ENCODE measurements at regions not wholly inside any gene's neighbourhood (a gene's known extent, or its start where the extent isn't known, plus 50 kb on each side); places are given as distances from the start of the nearest gene placed in this dataset.

DNA sequence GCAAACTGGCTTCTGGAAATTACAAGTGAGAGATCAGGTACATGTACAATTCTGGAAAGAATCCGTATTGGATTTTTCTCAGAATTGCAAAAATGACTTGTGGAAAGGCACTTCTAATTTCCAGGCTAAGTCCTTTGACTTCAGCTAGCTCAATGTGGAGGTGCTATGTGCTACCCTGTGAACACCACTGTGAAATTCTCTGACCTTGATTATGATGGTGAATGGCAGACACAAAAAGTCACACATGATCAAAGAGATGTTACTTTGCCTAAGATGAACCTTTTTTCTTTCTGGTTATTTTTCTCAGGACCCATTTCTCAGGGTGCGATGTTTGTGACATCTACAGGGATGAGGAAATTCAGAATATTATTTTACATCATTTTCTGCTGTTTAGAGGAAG lies 856.6 kb upstream of the VRK2 start:
- TF ChIP-seq POLR2A (IDR thresholded peaks at IDR 0.05) (no peak), CTCF (IDR thresholded peaks at IDR 0.05) (no peak)
